GM10248 (cell line): ENCODE measurements at regions not wholly inside any gene's neighbourhood (a gene's known extent, or its start where the extent isn't known, plus 50 kb on each side); places are given as distances from the start of the nearest gene placed in this dataset.

Experiments
- CTCF ChIA-PET: fragments of 300-600 bp; sonication (Branson Sonifier 250); formaldehyde crosslinking; extraction: SDS; loops from one replicate; lab custom pipeline; 2021; ENCODE audit warnings: antibody characterized with exemption; lab: Yijun Ruan, JAX
- POLR2A ChIA-PET: fragments of 350-650 bp; sonication (Branson Sonifier 250); formaldehyde crosslinking; extraction: SDS; loops from one replicate; lab custom pipeline; 2020; ENCODE audit warnings: antibody characterized with exemption; lab: Yijun Ruan, JAX
- DNase-seq: peaks from one replicate; pipeline ENCODE4 v3.0.0; 2012; ENCODE audit errors: extremely low spot score
- CTCF ChIP-seq: IDR thresholded peaks from 2 replicates; pipeline ENCODE4 v1.5.1; 2012; ENCODE audit warnings: mild to moderate bottlenecking, low read depth; ENCODE audit errors: extremely low read depth, missing control alignments, control extremely low read depth

- no peak for TF ChIP-seq CTCF
- no peak for DNase-seq
- CTCF ChIA-PET, result interaction anchor here (1.1 kb wide), 1 partner anchor 12 kb away, joined by 3 read pairs; no protein-coding TSS in a partner anchor
- POLR2A ChIA-PET, result no interaction called here
Observed at GRCh38 chr11:122264121-122264520, 148.1 kb upstream of the BLID start.

- TF ChIP-seq CTCF, result no peak
- no peak for DNase-seq
- ChIA-PET CTCF (no interaction called here), POLR2A (no interaction called here)
Observed at GRCh38 chr11:122261546-122261945, 145.5 kb upstream of the BLID start.

- no peak for TF ChIP-seq CTCF
- POLR2A ChIA-PET, result no interaction called here
- CTCF ChIA-PET, result interaction anchor here (0.9 to 1.7 kb wide), 3 partner anchors 11 to 321 kb away, joined by 3 to 6 read pairs (median 3); no protein-coding TSS in a partner anchor
- DNase-seq, result no peak
Observed at GRCh38 chr11:122259195-122259821, 143.3 kb upstream of the BLID start.

GRCh38 chr11:122258446-122259194 is 142.6 kb upstream of the BLID start:
- POLR2A ChIA-PET, result no interaction called here
- CTCF ChIA-PET, result interaction anchor here (1.3 to 1.7 kb wide), 2 partner anchors 43 to 321 kb away, joined by 3 to 6 read pairs; no protein-coding TSS in a partner anchor
- no peak for DNase-seq
- no peak for TF ChIP-seq CTCF

- CTCF ChIA-PET, result no interaction called here
Observed at GRCh38 chr11:122253589-122254231, 137.7 kb upstream of the BLID start.

More at GRCh38 chr11:122253589-122254231, 137.7 kb upstream of the BLID start:
- POLR2A ChIA-PET, result no interaction called here
- DNase-seq, result no peak
- TF ChIP-seq CTCF, result no peak
